ENCODE measurements at regions not wholly inside any gene's neighbourhood (a gene's known extent, or its start where the extent isn't known, plus 50 kb on each side); places are given as distances from the start of the nearest gene placed in this dataset.

- no peak for DNase-seq
Observed at GRCh38 chr2:176687944-176688343, 418.7 kb downstream of the MTX2 start.

GRCh38 chr2:176689711-176690110 is 420.5 kb downstream of the MTX2 start:
- no peak for DNase-seq

GRCh38 chr2:176691471-176691870 is 422.2 kb downstream of the MTX2 start:
- DNase-seq = no peak

GRCh38 chr2:176692533-176692932 is 423.3 kb downstream of the MTX2 start:
- DNase-seq = no peak

GRCh38 chr2:176699098-176699497 is 429.9 kb downstream of the MTX2 start:
- no peak for DNase-seq

- DNase-seq = no peak
Observed at GRCh38 chr2:176699644-176700043, 430.4 kb downstream of the MTX2 start.

- DNase-seq = no peak
Observed at GRCh38 chr2:176702131-176702530, 432.9 kb downstream of the MTX2 start.

GRCh38 chr2:176704282-176704858 is 435.1 kb downstream of the MTX2 start:
- DNase-seq = no peak

- DNase-seq = no peak
Observed at GRCh38 chr2:176709149-176709951, 440.1 kb downstream of the MTX2 start.

- DNase-seq = no peak
Observed at GRCh38 chr2:176709991-176710390, 440.7 kb downstream of the MTX2 start.

GRCh38 chr2:176710657-176711186 is 441.5 kb downstream of the MTX2 start:
- no peak for DNase-seq

GRCh38 chr2:176725873-176726645 is 456.8 kb downstream of the MTX2 start:
- no peak for DNase-seq

- no peak for DNase-seq
Observed at GRCh38 chr2:176727696-176728095, 458.5 kb downstream of the MTX2 start.

GRCh38 chr2:176729706-176730569 is 460.7 kb downstream of the MTX2 start:
- no peak for DNase-seq

- no peak for DNase-seq
Observed at GRCh38 chr2:176732780-176733179, 463.5 kb downstream of the MTX2 start.

- no peak for DNase-seq
Observed at GRCh38 chr2:176733698-176734430, 464.6 kb downstream of the MTX2 start.

GRCh38 chr2:176734868-176735267 is 465.6 kb downstream of the MTX2 start:
- DNase-seq = no peak

GRCh38 chr2:176742271-176742670 is 470.3 kb upstream of the HNRNPA3 start:
- no peak for DNase-seq

- no peak for DNase-seq
Observed at GRCh38 chr2:176743671-176744070, 468.9 kb upstream of the HNRNPA3 start.

- DNase-seq = no peak
Observed at GRCh38 chr2:176744146-176744545, 468.4 kb upstream of the HNRNPA3 start.

- no peak for DNase-seq
Observed at GRCh38 chr2:176745543-176746200, 466.9 kb upstream of the HNRNPA3 start.
